Activated CD8-positive, alpha-beta T cell treated with anti-CD3 and anti-CD28 coated beads for 36 hours (primary cell): ENCODE measurements at regions not wholly inside any gene's neighbourhood (a gene's known extent, or its start where the extent isn't known, plus 50 kb on each side); places are given as distances from the start of the nearest gene placed in this dataset.
"Not testable (repeated sequence)": the region's sequence is repeated elsewhere in the genome, so short reads cannot be mapped to it uniquely, and the experiment has no call there.

Experiments
- ATAC-seq: fragments of 200-7000 bp; cut with Tn5 transposase; one replicate; pipeline ENCODE4 v1.10.0; 2021; ENCODE audit warnings: mild to moderate bottlenecking, moderate library complexity
- CTCF ChIA-PET: fragments of 350-600 bp; sonication (Branson Sonifier 250); formaldehyde crosslinking; loops from one replicate; lab custom pipeline; 2021; ENCODE audit warnings: antibody characterized with exemption; lab: Charles Lee
- POLR2A ChIA-PET: fragments of 350-600 bp; sonication (Branson Sonifier 250); formaldehyde crosslinking; loops from one replicate; lab custom pipeline; 2021; ENCODE audit warnings: antibody characterized with exemption; lab: Charles Lee
- DNase-seq: peaks from one replicate; pipeline ENCODE4 v3.0.0-alpha.2; 2020
- H3K27ac Mint-ChIP-seq: one replicate; pipeline ENCODE4 v1.8.0; 2021; ENCODE audit warnings: mild to moderate bottlenecking, mixed read lengths
- H3K27me3 Mint-ChIP-seq: one replicate; pipeline ENCODE4 v1.8.0; 2021; ENCODE audit warnings: mixed read lengths
- H3K36me3 Mint-ChIP-seq: one replicate; pipeline ENCODE4 v1.8.0; 2021; ENCODE audit warnings: low read depth, mixed read lengths
- H3K4me1 Mint-ChIP-seq: one replicate; pipeline ENCODE4 v1.8.0; 2021; ENCODE audit warnings: low read depth, mixed read lengths
- H3K4me3 Mint-ChIP-seq: one replicate; pipeline ENCODE4 v1.8.0; 2021; ENCODE audit warnings: mild to moderate bottlenecking, moderate library complexity, mixed read lengths
- H3K9me3 Mint-ChIP-seq: one replicate; pipeline ENCODE4 v1.8.0; 2021; ENCODE audit warnings: mixed read lengths
- intact Hi-C: fragments of 100-400 bp; cut with micrococcal nuclease; formaldehyde crosslinking; loops from one replicate; pipeline ENCODE4 v1.10.0; 2022
- TF ChIP-seq, protein P1 (sequence below): fragments of 200-600 bp; IDR thresholded peaks from one replicate; pipeline ENCODE4 v1.8.0; 2022; ENCODE audit warnings: antibody characterized with exemption, mild to moderate bottlenecking

- Mint-ChIP-seq H3K9me3 (peaks cover 6% of the 10 kb centered on the region), H3K4me1 (no peaks in the 10 kb centered on the region), H3K27me3 (no peaks in the 10 kb centered on the region), H3K27ac (no peak overlapping the region), H3K36me3 (no peaks in the 10 kb centered on the region), H3K4me3 (no peak overlapping the region)
- intact Hi-C loops = no loop called here
- ChIA-PET POLR2A (no interaction called here), CTCF (no interaction called here)
- TF ChIP-seq, protein P1, sequence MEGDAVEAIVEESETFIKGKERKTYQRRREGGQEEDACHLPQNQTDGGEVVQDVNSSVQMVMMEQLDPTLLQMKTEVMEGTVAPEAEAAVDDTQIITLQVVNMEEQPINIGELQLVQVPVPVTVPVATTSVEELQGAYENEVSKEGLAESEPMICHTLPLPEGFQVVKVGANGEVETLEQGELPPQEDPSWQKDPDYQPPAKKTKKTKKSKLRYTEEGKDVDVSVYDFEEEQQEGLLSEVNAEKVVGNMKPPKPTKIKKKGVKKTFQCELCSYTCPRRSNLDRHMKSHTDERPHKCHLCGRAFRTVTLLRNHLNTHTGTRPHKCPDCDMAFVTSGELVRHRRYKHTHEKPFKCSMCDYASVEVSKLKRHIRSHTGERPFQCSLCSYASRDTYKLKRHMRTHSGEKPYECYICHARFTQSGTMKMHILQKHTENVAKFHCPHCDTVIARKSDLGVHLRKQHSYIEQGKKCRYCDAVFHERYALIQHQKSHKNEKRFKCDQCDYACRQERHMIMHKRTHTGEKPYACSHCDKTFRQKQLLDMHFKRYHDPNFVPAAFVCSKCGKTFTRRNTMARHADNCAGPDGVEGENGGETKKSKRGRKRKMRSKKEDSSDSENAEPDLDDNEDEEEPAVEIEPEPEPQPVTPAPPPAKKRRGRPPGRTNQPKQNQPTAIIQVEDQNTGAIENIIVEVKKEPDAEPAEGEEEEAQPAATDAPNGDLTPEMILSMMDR = no peak
- no peak for DNase-seq
- no peak for ATAC-seq
Measured at GRCh38 chr4:186861317-186861716, 137.7 kb upstream of the FAT1 start.

GRCh38 chr4:186871856-186872255 is 148.2 kb upstream of the FAT1 start:
- CTCF ChIA-PET = no interaction called here
- no peak for ATAC-seq

DNA sequence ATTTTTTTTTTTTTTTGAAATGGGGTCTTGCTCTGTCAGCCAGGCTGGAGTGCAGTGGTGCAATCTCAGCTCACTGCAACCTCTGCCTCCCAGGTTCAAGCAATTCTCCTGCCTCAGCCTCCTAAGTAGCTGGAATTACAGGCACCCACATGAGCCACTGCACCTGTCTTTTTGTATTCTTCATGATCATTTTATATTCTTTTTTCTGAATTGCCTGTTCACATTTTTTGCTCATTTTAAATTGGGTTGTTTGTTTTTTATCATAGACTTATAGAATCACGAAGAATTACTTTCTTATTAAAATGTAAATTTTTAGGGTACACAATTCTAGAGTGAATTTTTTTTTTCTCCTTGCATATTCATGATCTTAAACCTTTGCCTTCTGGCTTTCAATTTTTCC is 149.4 kb upstream of the FAT1 start:
- DNase-seq, ATAC-seq, CTCF ChIA-PET, H3K27me3 Mint-ChIP-seq, POLR2A ChIA-PET, H3K4me3 Mint-ChIP-seq, H3K4me1 Mint-ChIP-seq, H3K27ac Mint-ChIP-seq, H3K36me3 Mint-ChIP-seq, H3K9me3 Mint-ChIP-seq, intact Hi-C loops: not testable (repeated sequence)

More at GRCh38 chr4:186871856-186872255, 148.2 kb upstream of the FAT1 start:
- Mint-ChIP-seq H3K36me3 (no peaks in the 10 kb centered on the region), H3K4me1 (no peaks in the 10 kb centered on the region), H3K27me3 (no peaks in the 10 kb centered on the region), H3K9me3 (peaks cover 7% of the 10 kb centered on the region), H3K4me3 (no peak overlapping the region), H3K27ac (no peak overlapping the region)
- TF ChIP-seq, protein P1 = no peak
- intact Hi-C loops = no loop called here
- DNase-seq = no peak
- POLR2A ChIA-PET = no interaction called here

DNA sequence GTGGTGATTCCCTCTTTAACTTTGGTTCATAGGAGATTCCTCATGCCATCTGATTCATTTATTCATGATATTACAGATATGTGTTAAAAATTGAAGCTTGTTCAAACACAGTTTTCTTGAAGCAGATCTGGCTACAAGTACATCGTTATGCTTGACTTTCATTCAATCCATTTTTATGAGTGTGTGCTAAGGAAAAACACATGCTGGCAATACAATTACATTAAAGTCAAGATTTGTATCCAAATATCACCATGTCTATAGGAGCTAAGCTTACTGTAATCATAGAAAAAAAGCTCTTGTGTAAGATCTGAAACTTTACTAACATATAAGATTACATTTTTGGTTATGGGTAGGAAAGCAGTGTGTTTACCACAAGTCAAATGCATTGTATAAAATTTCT is 151.8 kb upstream of the FAT1 start:
- H3K27ac Mint-ChIP-seq = no peak overlapping the region
- H3K27me3 Mint-ChIP-seq = no peaks in the 10 kb centered on the region
- POLR2A ChIA-PET = no interaction called here
- intact Hi-C loops = no loop called here
- TF ChIP-seq, protein P1 = no peak
- peaks cover 8% of the 10 kb centered on the region for H3K9me3 Mint-ChIP-seq
- H3K36me3 Mint-ChIP-seq = no peaks in the 10 kb centered on the region
- H3K4me3 Mint-ChIP-seq = no peak overlapping the region
- DNase-seq (no peak), ATAC-seq (no peak)
- CTCF ChIA-PET = no interaction called here
- H3K4me1 Mint-ChIP-seq = no peaks in the 10 kb centered on the region

- H3K27ac Mint-ChIP-seq = no peak overlapping the region
- H3K36me3 Mint-ChIP-seq = no peaks in the 10 kb centered on the region
- H3K9me3 Mint-ChIP-seq = peaks cover 7% of the 10 kb centered on the region
- H3K4me1 Mint-ChIP-seq = no peaks in the 10 kb centered on the region
- ATAC-seq (no peak), DNase-seq (no peak)
- intact Hi-C loops = no loop called here
- no peaks in the 10 kb centered on the region for H3K27me3 Mint-ChIP-seq
- H3K4me3 Mint-ChIP-seq = no peak overlapping the region
- ChIA-PET CTCF (no interaction called here), POLR2A (no interaction called here)
- TF ChIP-seq, protein P1 = no peak
Measured at GRCh38 chr4:186876961-186877626, 153.4 kb upstream of the FAT1 start.
